ENCODE measurements at regions not wholly inside any gene's neighbourhood (a gene's known extent, or its start where the extent isn't known, plus 50 kb on each side); places are given as distances from the start of the nearest gene placed in this dataset.

- DNase-seq: no peak
Observed at GRCh38 chr2:9135822-9136558, 70.6 kb upstream of the ASAP2 start.

GRCh38 chr2:9127316-9127715, 79.3 kb upstream of the ASAP2 start:
- DNase-seq: no peak

- no peak for DNase-seq
Observed at GRCh38 chr2:9126540-9126939, 80.1 kb upstream of the ASAP2 start.

DNA sequence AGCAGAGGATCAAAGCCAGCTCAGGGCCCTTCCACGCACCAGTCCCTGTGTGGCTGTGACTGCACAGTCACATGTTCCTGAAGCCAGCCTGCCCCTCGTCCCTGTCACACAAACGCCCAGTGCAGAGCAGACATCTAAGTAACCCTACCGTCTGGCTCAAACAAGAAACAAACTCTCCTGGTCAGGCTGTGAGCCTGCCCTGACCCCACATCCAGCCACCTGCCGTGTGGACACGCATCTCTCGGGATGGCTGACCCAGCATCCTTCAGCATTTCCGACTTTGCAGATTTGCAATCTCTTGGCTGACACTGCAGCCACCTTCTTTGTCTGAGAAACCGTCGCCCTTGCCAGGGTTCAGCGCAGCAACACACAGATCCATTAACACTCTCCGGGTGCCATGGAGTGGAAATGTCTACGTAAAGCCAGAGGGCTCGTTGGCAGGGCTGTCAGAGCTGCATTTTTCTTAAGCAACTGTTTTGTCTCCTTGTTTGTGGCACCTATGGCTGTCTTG, 82.3 kb upstream of the ASAP2 start:
- DNase-seq: peak; percentile 73

- no peak for DNase-seq
Observed at GRCh38 chr2:9123069-9123468, 83.5 kb upstream of the ASAP2 start.

GRCh38 chr2:9122367-9122766, 84.2 kb upstream of the ASAP2 start:
- no peak for DNase-seq

- DNase-seq: no peak
Observed at GRCh38 chr2:9118383-9118960, 88.1 kb upstream of the ASAP2 start.

DNA sequence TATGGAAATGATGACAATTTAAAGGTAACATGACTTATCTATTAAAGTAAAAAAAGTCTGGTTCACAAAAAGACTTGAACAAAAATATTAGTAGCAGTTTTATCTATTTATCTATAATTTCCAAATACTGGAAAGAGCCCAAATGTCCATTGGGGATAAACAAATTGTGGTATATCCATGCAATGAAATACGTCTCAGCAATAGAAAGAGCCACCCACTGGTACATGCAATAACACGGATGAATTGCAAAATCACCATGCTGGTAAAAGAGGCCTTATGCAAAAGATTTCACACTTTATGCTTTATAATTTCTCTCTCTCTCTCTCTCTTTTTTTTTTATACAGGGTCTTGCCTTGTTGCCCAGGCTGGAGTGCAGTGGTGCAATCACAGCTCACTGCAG, 91.4 kb upstream of the ASAP2 start:
- DNase-seq: no peak

DNA sequence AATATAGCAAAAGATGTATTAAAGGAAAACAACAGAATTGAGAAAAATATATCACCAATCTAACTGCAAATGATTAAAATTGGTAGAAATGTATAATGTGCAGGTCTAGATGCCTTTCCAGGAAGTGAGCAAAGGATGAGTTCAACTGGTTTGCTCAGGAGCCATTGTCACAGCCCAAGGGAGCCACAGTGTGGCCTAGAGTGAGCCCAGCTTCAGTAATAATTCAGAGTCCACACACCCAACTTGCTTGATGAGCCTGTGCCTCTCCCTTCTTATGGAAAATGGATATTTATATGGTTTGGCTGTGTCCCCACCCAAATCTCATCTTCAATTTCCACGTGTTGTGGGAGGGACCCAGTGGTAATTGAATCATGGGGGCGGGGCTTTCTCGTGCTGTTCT, 92.2 kb upstream of the ASAP2 start:
- DNase-seq: no peak

DNA sequence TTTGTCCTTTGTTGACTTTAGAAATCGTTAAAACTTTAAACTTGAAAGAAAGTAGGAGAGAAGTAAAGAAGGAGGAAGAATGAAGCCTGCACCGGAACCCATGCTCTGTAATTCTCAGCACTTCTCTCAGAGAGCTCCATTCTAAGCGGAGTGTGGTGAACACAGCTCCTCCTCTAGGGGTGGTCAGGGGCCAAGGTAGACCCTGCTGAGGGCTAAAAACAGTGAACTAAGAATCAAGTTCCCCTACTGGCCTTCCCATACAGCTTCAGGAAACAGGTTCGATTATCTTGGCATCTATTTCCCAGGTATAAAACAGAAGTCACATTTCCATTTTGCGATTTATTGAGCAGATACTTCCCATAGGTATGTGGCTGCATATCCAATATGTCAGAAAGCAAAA, 92.7 kb upstream of the ASAP2 start:
- DNase-seq: no peak

DNA sequence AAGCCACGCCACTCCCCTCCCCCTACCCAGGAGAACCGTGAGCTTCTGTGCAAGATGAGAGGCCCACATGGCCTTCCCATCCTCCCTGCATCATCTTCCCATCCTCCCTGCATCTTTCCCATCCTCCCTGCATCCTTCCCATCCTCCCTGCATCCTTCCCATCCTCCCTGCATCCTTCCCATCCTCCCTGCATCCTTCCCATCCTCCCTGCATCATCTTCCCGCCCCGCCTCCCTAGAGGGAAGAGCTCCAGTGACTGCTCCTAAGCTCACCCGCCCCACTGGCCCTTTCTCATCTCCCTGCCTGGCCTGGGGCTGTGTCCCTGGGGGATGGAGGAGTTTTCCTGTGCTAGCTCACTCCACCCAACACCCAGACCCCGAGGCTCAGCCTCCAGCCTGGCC, 93.3 kb upstream of the ASAP2 start:
- DNase-seq: no peak

DNA sequence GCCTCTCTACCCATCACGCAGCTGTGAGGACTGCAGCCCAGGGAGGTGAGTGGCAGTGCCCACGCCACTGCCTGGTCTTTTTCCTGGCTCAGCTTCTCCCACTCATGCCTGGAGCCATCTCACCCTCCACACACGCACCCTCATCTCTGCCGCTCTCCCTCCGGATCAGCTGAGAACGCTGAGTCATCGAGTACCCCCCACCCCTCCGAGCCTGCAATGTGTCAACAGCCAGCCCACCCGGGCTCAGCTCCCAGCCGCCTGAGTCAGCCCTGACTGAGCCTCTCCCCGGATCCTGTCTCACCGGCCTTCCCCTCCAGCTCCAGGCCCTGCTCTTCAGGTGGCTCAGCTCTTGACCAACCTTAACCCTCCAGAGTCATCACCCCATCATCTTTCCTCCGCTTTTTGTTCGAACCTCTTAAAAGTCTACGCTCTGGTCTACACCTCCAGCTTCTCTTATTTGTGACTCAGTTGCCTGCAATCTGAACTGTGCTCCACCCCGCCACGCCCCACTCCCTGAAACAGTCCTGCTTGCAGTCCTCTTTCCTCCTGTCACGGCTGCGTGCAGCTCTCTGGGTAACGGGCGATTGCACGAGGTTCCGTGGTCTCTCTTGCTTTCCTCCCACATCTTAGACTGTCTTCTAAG, 94.4 kb upstream of the ASAP2 start:
- no peak for DNase-seq

DNA sequence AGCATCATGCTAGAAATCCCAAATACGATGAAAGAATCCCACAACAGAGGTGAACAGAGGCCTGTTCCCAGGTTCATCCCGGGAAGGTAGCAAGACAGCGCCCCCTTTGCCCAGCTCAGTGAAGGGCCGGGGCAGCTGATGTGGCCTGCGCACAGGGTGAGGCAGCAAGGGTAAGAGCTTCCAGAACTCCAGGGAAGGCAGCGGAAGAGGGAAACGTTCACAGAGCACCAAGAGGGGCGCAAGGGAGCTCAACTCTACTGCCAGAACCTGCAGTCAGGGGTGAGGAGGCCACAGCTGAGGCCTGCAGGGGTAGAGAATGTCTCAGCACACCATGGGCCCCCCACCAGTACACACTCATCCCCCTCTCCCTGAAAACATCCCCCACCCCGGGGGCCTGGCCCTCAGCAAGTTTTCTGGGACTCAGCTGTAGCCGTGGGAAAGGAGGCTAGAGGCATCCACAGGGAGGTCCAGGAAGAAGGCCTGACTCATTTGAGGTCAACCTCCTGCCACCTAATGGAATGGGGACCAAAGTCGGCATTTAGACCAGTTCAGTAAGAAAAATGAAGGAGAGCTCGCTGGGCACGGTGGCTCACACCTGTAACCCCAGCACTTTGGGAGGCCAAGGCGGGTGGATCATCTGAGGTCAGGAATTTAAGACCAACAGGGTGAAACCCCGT, 95.6 kb upstream of the ASAP2 start:
- no peak for DNase-seq

GRCh38 chr2:9110346-9110884, 96.2 kb upstream of the ASAP2 start:
- DNase-seq: no peak

GRCh38 chr2:9109871-9110270, 96.7 kb upstream of the ASAP2 start:
- DNase-seq: no peak

DNA sequence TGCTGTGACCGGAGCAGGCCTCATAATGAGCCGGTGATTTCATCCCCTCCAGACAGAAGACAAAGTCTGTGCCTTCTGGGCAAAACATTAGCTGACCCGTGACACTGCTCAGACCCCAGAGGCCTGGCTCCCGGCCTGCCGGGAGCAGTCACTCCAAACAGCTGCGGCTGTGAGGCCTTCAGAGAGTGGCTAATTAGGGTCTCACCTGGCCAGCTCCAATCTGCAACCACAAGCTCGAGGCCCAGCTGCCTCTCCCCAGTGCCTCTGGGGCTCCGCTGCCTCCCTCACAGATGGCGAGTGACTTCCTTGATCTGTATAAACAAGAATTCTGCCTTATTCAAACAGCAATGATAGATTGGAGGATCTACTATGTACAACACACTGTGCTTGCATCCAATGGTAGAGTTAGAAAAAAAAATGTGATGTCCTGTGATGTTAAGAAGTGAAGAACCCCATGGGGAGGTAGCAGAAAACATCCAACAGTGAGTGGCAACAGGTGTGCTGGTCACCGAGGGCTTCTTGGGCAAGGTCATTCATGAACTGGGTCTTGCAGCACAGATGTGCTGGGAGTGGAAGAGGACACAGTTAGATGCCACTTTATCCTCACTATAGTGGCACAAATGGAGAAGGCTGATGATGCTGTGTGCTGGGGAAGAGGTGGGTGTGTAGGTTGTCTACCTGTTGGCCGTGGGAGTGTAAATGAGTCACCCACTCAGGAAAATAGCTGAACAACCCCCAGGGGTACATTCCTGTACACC, 98.2 kb upstream of the ASAP2 start:
- no peak for DNase-seq

GRCh38 chr2:9107168-9108025, 99.2 kb upstream of the ASAP2 start:
- DNase-seq: no peak

GRCh38 chr2:9106338-9107167, 100.1 kb upstream of the ASAP2 start:
- DNase-seq: no peak

DNA sequence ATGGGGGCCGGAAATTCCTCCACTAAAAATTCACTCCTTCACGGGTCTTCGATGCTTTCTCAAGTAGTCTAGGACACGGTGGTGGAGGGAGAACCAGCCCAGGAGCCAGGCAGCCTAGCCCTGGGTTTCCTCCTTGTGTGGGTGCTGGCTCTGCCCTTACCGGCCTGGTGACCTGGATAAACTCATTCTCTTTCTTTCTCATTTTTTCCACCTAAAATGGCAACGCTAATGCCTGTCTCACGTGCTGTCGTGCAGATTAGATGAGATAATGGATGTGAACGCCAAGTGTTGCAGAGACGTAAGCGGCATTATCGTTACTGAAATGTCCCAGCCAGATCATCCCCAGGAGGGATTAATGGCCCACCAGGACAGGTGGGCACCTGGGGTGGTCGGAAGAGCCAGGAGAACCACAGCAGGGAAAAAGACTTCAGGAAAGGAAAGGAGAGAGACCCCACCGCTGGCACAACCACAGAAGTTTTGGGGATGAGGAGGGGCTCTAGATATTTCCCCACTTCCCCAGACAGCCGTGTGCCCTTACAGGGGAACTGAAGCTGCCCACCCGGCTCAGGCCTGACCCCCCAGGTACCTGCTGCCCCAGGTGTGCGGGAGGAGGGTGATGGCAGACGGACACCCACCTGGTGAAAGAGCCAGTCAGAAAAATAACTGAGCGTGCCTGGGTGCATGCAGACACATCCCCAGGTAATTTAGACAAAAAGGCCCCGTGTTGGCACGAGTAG, 100.8 kb upstream of the ASAP2 start:
- DNase-seq: no peak

Data from retina (tissue), 1 donor.